NB4 (cell line): ENCODE measurements at regions not wholly inside any gene's neighbourhood (a gene's known extent, or its start where the extent isn't known, plus 50 kb on each side); places are given as distances from the start of the nearest gene placed in this dataset.

Experiments
- CTCF ChIP-seq: IDR thresholded peaks from one replicate; pipeline ENCODE4 v1.5.1; 2012; ENCODE audit warnings: low read depth, low read length
- MAX ChIP-seq: IDR thresholded peaks from 2 replicates; pipeline ENCODE4 v1.6.1; 2011; ENCODE audit warnings: low read depth, low read length
- MYC ChIP-seq: IDR thresholded peaks from 2 replicates; pipeline ENCODE4 v1.6.1; 2011; ENCODE audit warnings: low read depth, low read length
- POLR2A ChIP-seq: IDR thresholded peaks from 2 replicates; pipeline ENCODE4 v1.6.1; 2011; ENCODE audit warnings: mild to moderate bottlenecking; ENCODE audit not compliant: insufficient read length; ENCODE audit errors: extremely low read depth

DNA sequence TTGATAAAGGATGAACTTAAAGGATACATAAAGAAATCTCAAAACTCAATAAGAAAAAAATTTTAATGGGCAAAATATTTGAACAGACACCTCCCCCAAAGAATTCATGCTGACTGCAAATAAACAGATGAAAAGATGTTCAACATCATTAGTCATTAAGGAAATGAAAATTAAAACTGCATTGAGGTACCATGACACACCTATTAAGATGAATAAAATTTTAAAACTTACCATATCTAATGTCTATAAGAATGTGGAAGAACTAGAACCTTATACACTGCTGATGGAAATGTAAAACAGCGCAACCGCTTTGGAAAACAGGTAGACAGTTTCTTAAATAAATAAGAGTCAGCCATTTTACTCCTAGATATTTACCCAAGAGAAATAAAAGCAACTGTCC lies 266.8 kb upstream of the TET2 start:
- no peak for TF ChIP-seq CTCF
- no peak for TF ChIP-seq POLR2A
- TF ChIP-seq MAX = no peak
- no peak for TF ChIP-seq MYC
